ENCODE measurements at regions not wholly inside any gene's neighbourhood (a gene's known extent, or its start where the extent isn't known, plus 50 kb on each side); places are given as distances from the start of the nearest gene placed in this dataset.

- Histone ChIP-seq H3K27me3 (ENCODE audit: control insufficient read depth in 2 of 2, insufficient read depth in 2 of 2, low read length in 2 of 2) (no peaks in the 10 kb centered on the region), H3K9ac (replicated peaks; ENCODE audit: extremely low read depth, insufficient read depth, low read length) (no peak overlapping the region), H3K4me2 (ENCODE audit: insufficient read depth, low read length) (no peak overlapping the region), H3K4me3 (replicated peaks in 1 of 3; ENCODE audit: insufficient read depth in 1 of 3, low read depth in 1 of 3, low read length in 3 of 3) (no peak overlapping the region), H3K9me3 (replicated peaks; ENCODE audit: control insufficient read depth, insufficient read depth, low read length) (no peaks in the 10 kb centered on the region), H3K27ac (ENCODE audit: insufficient read depth, low read depth, low read length) (no peak overlapping the region), H3K36me3 (ENCODE audit: control insufficient read depth in 2 of 2, extremely low read depth in 1 of 2, insufficient read depth in 2 of 2, low read length in 2 of 2) (no peaks in the 10 kb centered on the region), H3K4me1 (ENCODE audit: control insufficient read depth, extremely low read depth, insufficient read depth, low read length) (no peaks in the 10 kb centered on the region), H3K9me1 (replicated peaks; ENCODE audit: control insufficient read depth, extremely low read depth, insufficient read depth, low read length) (no peaks in the 10 kb centered on the region), H2AFZ (ENCODE audit: low read depth, low read length) (no peak overlapping the region), H4K20me1 (replicated peaks; ENCODE audit: control insufficient read depth, extremely low read depth, insufficient read depth, low read length) (no peaks in the 10 kb centered on the region), H3K79me2 (ENCODE audit: control insufficient read depth, insufficient read depth, low read length) (no peaks in the 10 kb centered on the region)
- FAIRE-seq (no peak), DNase-seq (ENCODE audit: low read depth, low spot score) (peak; percentile 30)
- dilution Hi-C loops (cut with MboI; ENCODE audit: extremely low pct_ligation_motif_present, low sequenced_read_pairs) (no loop called here), intact Hi-C loops (cut with micrococcal nuclease) (no loop called here)
- POLR2A ChIA-PET = no interaction called here
- CTCF ChIA-PET = no interaction called here
- no TSS peak for BruUV-seq (replicated peaks)
- TF ChIP-seq EZH2 (IDR thresholded peaks at IDR 0.05; ENCODE audit: borderline replicate concordance, low read depth, low read length, severe bottlenecking) = no peak
- TF ChIP-seq JUN (IDR thresholded peaks at IDR 0.05; ENCODE audit: borderline replicate concordance, insufficient read depth, insufficient read length, low read depth) = no peak
- TF ChIP-seq GATA2 (IDR thresholded peaks at IDR 0.05; ENCODE audit: insufficient read depth, insufficient read length, low read depth, low read length) = no peak
Measured at GRCh38 chr14:85342858-85343607, 186.9 kb upstream of the FLRT2 start.

GRCh38 chr14:85344171-85344570, 185.8 kb upstream of the FLRT2 start:
- Histone ChIP-seq H3K4me1 (ENCODE audit: control insufficient read depth, extremely low read depth, insufficient read depth, low read length) (no peaks in the 10 kb centered on the region), H2AFZ (ENCODE audit: low read depth, low read length) (no peak overlapping the region), H3K4me3 (replicated peaks in 1 of 3; ENCODE audit: insufficient read depth in 1 of 3, low read depth in 1 of 3, low read length in 3 of 3) (no peak overlapping the region), H3K9ac (replicated peaks; ENCODE audit: extremely low read depth, insufficient read depth, low read length) (no peak overlapping the region), H3K9me1 (replicated peaks; ENCODE audit: control insufficient read depth, extremely low read depth, insufficient read depth, low read length) (no peaks in the 10 kb centered on the region), H3K79me2 (ENCODE audit: control insufficient read depth, insufficient read depth, low read length) (no peaks in the 10 kb centered on the region), H3K27me3 (ENCODE audit: control insufficient read depth in 2 of 2, insufficient read depth in 2 of 2, low read length in 2 of 2) (no peaks in the 10 kb centered on the region), H3K36me3 (ENCODE audit: control insufficient read depth in 2 of 2, extremely low read depth in 1 of 2, insufficient read depth in 2 of 2, low read length in 2 of 2) (no peaks in the 10 kb centered on the region), H3K4me2 (ENCODE audit: insufficient read depth, low read length) (no peak overlapping the region), H3K9me3 (replicated peaks; ENCODE audit: control insufficient read depth, insufficient read depth, low read length) (no peaks in the 10 kb centered on the region), H3K27ac (ENCODE audit: insufficient read depth, low read depth, low read length) (no peak overlapping the region), H4K20me1 (replicated peaks; ENCODE audit: control insufficient read depth, extremely low read depth, insufficient read depth, low read length) (no peaks in the 10 kb centered on the region)
- BruUV-seq (replicated peaks) = no TSS peak
- ChIA-PET POLR2A (no interaction called here), CTCF (interaction anchor here (1.1 kb wide), 2 partner anchors 24 to 27 kb away, joined by 3 to 4 read pairs; no protein-coding TSS in a partner anchor)
- dilution Hi-C loops (cut with MboI; ENCODE audit: extremely low pct_ligation_motif_present, low sequenced_read_pairs) (no loop called here), intact Hi-C loops (cut with micrococcal nuclease) (no loop called here)
- no peak for DNase-seq (ENCODE audit: low read depth, low spot score)
- no peak for FAIRE-seq
- TF ChIP-seq POLR2A (IDR thresholded peaks at IDR 0.05; ENCODE audit: low read depth, low read length) (no peak), FOS (IDR thresholded peaks at IDR 0.05; ENCODE audit: borderline replicate concordance, insufficient read depth, low read length) (no peak), EZH2 (IDR thresholded peaks at IDR 0.05; ENCODE audit: borderline replicate concordance, low read depth, low read length, severe bottlenecking) (no peak), POLR2AphosphoS5 (IDR thresholded peaks at IDR 0.05; ENCODE audit: insufficient read depth, low read depth, low read length) (no peak), JUN (IDR thresholded peaks at IDR 0.05; ENCODE audit: borderline replicate concordance, insufficient read depth, insufficient read length, low read depth) (no peak), GATA2 (IDR thresholded peaks at IDR 0.05; ENCODE audit: insufficient read depth, insufficient read length, low read depth, low read length) (no peak), MAX (IDR thresholded peaks at IDR 0.05; ENCODE audit: insufficient read depth, insufficient read length) (no peak), MYC (IDR thresholded peaks at IDR 0.05; ENCODE audit: low read depth, low read length) (no peak)
- TF ChIP-seq, protein P1, sequence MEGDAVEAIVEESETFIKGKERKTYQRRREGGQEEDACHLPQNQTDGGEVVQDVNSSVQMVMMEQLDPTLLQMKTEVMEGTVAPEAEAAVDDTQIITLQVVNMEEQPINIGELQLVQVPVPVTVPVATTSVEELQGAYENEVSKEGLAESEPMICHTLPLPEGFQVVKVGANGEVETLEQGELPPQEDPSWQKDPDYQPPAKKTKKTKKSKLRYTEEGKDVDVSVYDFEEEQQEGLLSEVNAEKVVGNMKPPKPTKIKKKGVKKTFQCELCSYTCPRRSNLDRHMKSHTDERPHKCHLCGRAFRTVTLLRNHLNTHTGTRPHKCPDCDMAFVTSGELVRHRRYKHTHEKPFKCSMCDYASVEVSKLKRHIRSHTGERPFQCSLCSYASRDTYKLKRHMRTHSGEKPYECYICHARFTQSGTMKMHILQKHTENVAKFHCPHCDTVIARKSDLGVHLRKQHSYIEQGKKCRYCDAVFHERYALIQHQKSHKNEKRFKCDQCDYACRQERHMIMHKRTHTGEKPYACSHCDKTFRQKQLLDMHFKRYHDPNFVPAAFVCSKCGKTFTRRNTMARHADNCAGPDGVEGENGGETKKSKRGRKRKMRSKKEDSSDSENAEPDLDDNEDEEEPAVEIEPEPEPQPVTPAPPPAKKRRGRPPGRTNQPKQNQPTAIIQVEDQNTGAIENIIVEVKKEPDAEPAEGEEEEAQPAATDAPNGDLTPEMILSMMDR (IDR thresholded peaks at IDR 0.05; ENCODE audit: extremely low read depth in 1 of 2, insufficient read depth in 1 of 2, low read depth in 1 of 2, low read length in 2 of 2) = no peak
